NCI-H2227 treated with DMSO at 0.1 percent for 48 hours (cell line): ENCODE measurements at regions not wholly inside any gene's neighbourhood (a gene's known extent, or its start where the extent isn't known, plus 50 kb on each side); places are given as distances from the start of the nearest gene placed in this dataset.

ENCODE experiments used
- DNase-seq: peaks from one replicate; lab custom pipeline; 2025; lab: John Stamatoyannopoulos, UW

- no peak for DNase-seq
Measured at GRCh38 chr9:127553793-127554192, 58.3 kb upstream of the STXBP1 start.

DNA sequence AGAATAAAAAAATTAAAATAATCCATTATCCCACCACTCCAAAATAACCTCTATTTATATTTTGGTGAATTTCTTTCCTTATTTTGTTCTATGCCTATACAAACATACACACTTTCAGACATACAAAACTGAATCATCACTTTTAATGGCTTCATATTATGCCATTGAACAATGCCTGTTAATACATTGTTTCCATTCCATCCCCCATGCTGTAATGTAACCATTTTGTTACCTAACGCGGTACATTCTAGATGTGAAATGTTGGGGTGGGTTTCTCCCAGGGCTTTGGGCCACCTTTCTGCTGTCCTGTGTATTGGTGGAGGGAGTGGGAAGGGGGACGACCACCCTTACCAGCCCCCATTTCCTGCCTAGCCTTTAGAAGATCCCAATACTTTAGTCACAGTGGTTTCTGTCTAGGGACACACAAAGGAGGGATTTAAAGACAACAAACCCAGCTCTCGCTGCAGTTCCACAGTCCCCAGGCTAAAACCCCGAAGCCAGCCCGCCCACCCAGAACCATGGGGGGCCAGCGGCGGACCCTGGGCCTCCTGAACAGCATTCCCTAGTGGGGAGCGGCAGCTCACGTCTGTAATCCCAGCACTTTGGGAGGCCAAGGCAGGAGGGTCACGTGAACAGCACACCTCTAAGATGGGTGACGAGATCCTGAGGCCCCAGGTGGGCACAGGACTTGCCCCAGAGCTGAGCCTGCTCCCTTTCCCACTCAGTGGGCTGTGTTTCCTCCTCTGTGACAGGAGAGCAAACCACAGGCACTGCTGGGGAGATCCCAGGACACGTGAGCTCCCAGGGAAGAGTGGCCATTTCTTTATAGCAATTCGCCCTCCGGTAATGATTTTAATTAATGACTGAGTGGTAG lies 56.9 kb upstream of the STXBP1 start:
- DNase-seq: no peak

DNA sequence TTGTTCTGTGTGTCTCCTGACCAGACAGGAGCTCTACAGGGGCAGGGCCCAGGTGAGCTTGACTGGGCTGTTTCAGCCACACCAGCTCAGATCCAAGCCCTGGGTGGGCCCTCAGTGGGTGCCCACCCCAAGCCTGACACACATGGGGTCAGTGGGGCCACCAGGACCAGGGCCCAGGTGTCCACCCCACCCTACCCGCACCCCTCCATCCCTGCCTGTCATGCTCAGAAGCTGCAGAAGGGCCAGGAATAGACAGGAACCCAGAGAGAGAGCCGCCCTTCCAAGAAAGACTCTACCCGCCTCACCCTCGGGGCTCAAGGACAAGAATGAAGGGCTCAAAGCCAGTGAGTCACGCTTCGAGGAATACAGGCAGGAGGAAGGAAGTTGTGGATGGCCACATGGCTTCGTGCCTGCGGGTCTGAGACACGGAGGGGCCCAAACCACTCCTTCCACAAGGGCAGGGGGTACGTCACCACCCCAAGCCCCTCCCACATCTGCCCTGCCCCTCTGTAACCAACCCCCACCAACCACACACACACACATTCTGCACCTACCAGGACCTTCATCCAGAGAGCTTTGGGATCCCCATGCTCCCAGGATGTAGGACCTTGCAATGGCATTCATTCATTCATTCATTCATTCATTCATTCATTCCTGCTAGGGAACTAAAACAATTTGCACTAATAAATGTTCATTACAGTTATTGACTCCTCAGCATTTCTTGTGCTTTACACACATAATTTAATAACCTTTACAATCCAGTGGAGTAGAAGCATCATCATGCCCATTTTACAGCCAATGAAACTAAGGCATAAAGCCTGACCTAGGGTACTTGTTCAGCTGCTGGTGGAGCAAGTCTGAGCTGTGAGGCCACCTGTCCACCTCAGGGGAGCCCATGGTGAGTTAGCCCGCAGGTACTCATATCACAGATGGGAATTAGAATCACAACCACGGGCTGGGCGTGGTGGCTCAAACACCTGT lies 55.9 kb upstream of the STXBP1 start:
- no peak for DNase-seq

- no peak for DNase-seq
Measured at GRCh38 chr9:127556871-127557270, 55.2 kb upstream of the STXBP1 start.

DNA sequence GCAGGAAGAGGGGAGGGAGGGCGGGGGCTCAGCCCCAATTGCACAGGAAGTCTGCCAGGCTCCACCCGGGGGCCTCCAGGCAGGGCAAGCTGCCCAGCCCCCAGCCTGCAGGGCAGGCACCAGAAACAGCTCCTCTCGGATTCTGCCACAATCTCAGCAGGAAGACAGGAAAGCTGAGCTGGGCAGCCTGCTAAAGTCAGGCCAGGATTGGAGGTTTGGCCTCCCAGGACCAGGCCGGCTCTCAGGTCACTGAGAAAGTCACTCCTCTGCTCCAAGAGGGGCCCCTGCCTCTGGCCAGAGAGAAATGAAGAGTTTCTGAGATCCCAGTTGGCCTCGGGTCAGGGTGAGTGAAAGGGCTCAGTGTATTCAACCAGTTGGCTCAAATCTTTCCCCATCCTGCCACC lies 54.6 kb upstream of the STXBP1 start:
- no peak for DNase-seq

- DNase-seq: peak; percentile 18
Measured at GRCh38 chr9:127557998-127558546, 54.0 kb upstream of the STXBP1 start.

GRCh38 chr9:127558581-127559246 lies 53.4 kb upstream of the STXBP1 start:
- no peak for DNase-seq

- no peak for DNase-seq
Measured at GRCh38 chr9:127559247-127559680, 52.8 kb upstream of the STXBP1 start.

GRCh38 chr9:127561491-127562278 lies 50.4 kb upstream of the STXBP1 start:
- no peak for DNase-seq
